CD4-positive, alpha-beta T cell treated with Interleukin-4 for 1 hour (primary cell): ENCODE measurements at regions not wholly inside any gene's neighbourhood (a gene's known extent, or its start where the extent isn't known, plus 50 kb on each side); places are given as distances from the start of the nearest gene placed in this dataset.
"Not testable (repeated sequence)": the region's sequence is repeated elsewhere in the genome, so short reads cannot be mapped to it uniquely, and the experiment has no call there.

Experiments used
- DNase-seq, 2 donors: peaks; one replicate each; pipeline ENCODE4 v3.0.0-alpha.2; 2020 to 2022

- DNase-seq = not testable (repeated sequence)
Observed at GRCh38 chr18:22283855-22284254, 114.5 kb downstream of the GATA6 start.

DNA sequence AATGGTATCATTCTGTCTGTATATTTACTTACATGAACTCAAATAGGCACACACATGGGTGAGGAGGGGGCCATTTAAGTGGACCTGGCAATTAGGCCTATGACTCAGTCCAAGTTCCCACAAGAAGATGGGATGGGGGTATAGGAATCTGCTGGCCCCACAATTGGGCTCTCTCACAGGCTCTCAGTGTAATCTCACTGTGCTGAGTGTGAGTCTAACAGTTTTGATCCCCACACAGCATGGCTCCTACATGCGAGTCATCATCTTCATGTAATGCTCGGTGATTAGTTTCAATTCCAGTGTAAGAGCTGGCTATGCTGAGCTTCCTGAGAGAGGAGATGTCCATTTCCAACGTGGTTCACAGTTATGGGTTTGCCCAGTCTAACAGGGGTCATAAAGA, 114.0 kb downstream of the GATA6 start:
- DNase-seq = no peak

GRCh38 chr18:22283116-22283395, 113.7 kb downstream of the GATA6 start:
- DNase-seq = no peak

GRCh38 chr18:22282311-22283115, 113.1 kb downstream of the GATA6 start:
- peak; percentile 57 to 83 for DNase-seq

DNA sequence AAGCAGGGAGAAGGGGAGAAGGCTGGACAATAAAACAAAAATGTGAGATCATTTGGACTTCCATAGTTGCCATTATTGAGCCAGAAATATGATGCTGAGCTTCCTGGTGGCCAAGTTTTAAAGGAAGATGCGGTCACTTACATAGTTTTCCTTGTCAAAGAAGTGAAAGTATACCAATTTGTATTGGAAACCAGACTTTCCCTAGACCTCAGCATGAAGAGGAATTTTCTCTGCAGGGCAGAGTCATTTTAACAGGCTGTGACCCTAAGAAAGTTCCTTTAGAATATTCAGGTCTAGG, 111.0 kb downstream of the GATA6 start:
- DNase-seq = no peak

DNA sequence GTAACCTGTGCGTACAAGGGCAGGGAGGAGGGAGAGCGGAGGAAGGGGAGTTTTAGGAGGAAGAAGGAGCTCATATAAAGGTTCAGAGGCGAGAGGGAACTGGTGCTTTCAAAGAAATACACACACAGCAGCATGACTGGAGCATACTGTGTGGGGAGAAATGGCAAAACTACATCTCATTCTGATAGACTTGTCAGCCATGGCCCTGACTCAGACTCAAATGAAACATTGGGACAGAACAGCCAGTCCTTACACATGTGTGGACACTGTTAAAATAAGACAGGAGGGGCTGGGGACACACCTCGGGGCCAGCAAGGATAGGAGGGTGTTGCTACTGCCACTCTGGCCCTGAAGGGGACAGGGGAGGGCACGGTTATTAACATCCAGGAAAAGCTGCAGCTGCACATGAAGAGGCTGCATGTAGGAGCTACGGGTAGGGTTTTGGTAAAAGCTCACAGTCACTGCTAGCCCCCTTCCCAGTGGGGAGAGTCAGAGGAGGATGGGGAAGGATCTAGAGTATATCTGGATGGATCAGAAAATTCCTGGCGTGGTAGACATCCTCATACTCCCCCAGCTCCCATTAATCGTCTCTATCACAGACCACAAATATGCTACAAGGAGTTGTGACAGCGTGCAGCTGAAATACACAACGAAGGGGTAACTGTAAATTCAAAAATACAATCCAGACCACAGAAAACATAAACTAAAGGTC, 110.5 kb downstream of the GATA6 start:
- no peak for DNase-seq

DNA sequence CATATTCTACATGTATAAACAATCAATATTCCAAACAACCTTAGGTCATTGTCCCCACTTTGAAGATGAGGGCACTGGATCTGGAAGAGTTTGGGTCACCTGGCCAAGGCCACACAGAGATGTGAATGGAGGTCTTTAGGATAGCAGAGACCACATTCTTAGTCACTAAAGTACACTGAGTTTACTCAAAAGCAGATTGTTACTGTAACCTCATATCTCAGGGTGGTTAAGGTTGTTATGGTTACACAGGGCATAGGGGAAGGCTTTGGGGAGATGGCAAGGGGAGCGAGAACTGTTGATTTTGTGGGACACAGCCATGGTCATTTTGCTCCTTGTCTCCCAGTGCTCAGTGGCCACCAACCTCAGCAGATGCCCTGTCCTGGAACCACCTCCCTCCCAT, 109.4 kb downstream of the GATA6 start:
- no peak for DNase-seq

DNA sequence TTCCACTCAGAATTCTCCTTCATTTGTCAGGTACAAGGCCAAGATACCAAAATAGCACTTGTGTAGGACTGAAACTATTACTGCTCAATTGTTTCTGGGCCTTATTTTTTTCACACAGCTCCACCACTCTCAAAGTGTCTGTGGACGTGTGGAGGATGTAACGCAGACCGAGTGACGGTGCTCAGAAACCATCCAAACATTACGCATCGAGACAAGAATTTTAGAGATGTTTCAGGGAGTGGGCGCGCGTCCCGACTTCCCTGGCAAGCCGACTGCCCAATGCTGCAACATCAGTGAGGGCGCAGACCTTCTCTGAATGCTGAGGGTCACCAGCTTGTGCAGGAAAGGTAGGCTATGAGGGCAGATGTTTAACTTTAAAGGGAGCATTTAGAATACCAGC, 108.4 kb downstream of the GATA6 start:
- no peak for DNase-seq

DNA sequence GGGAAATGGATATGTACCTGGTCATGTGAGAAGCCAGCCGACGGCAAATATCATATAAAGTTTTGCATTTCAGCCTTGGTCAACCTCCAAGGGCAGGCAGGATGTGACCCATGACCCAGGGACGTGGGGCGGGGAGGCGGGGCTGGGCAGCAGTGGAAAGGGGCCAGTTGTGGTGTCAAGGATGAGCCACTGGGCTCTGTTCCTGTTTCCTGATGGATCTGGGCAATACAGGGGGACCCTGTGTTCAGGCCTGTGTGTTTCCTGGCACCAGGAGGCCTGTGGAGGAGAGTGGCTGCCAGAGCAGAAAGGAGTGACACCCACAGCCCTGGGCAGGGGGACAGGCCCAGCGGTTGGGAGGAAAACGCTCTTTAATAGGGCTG, 106.9 kb downstream of the GATA6 start:
- no peak for DNase-seq

DNA sequence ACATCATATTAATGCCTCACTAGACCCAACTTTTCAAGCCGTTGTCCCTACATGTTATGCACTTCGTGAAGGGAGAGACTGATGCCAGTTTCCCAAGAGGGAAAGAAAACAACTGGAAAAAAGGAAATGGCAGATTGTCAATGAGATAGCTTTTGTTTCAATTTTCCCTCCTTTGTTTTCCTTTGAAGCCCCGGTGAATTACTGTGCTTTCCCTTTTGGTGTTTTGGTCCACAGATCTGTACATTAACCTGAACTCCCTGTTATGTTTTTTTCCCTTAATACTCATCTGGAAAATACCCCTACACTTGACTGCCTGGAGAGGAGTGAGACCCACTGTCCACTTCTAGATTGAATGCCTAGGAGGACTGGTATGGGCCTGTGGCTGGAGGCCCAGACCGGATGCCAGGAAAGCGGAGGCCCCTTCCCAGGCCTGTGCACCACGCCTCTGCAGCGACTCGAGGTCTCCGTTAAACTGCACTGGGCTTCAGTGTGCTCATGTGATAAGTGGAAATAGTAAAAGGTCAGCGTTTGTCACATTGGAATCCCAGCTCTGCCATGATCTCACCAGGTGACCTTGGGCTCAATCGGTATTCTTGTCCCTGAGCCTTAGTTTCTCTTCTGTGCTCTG, 106.4 kb downstream of the GATA6 start:
- DNase-seq = no peak

- DNase-seq = no peak
Observed at GRCh38 chr18:22273101-22274039, 104.0 kb downstream of the GATA6 start.

DNA sequence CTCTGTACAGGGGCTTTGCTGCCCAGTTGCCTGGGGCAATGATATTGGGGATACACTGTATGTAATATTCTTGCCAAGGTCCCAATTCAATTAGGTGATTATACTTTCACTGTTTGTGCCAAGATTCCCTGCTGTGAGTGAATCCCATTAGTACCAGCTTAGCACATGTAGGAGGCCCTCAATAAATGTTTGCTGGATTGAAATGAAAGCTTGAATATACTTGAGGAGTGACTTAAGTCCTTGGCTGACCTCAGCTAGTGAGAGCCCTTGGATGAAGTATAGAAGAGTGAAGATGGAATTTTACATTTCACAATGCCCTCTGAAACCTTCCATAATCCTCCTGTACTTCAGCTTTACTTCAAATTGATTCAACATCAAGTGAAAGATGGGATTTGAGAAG, 102.9 kb downstream of the GATA6 start:
- DNase-seq = no peak

GRCh38 chr18:22271030-22271429, 101.6 kb downstream of the GATA6 start:
- no peak for DNase-seq

- no peak for DNase-seq
Observed at GRCh38 chr18:22268641-22269128, 99.3 kb downstream of the GATA6 start.

GRCh38 chr18:22267697-22268096, 98.3 kb downstream of the GATA6 start:
- no peak for DNase-seq

- no peak for DNase-seq
Observed at GRCh38 chr18:22267225-22267624, 97.8 kb downstream of the GATA6 start.

DNA sequence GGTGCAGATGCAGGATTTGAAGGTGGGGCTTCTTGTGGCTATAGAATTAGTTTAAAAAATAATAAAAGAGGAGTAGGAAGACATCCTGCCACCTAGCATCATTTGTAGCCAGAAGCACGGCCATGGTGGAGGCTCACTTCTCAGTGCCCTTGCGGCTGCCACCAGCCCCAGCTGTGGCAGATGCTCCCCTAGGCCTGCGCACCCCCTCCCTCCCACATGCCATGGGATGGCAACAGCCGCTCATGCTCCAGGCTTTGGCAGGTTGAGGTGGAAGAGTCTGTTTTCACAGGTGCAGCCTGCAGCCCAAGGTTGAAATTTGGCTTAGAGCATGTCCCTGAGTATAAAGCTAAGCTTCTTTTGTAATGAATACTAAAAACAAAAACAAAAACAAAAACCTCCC, 96.4 kb downstream of the GATA6 start:
- no peak for DNase-seq

- DNase-seq = peak; percentile 28 to 47
Observed at GRCh38 chr18:22260208-22260820, 90.9 kb downstream of the GATA6 start.

DNA sequence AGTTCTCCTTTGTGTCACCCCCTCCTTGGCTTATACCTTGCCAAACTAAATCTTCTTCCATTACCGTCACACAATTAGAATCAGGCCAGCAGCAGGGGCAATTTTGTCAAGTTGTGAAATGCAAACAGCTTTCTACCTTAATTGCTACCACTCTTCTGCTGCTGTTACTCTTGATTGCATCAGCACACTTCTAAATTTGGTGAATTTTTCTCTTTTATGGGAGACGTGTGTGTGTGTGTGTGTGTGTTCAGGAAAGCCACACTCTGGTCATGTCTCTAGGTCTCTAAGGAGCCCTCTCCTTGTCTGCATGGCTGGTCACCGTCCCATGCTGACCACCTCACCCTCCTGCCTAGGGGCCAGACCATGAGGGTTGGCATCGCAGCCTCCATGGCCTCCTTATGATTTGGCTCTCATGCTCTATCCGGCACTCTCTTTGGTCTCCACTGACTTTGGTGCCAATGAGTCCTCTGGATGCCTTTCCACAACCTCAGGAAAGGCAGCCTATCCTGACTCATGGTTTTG, 87.7 kb downstream of the GATA6 start:
- DNase-seq = no peak

DNA sequence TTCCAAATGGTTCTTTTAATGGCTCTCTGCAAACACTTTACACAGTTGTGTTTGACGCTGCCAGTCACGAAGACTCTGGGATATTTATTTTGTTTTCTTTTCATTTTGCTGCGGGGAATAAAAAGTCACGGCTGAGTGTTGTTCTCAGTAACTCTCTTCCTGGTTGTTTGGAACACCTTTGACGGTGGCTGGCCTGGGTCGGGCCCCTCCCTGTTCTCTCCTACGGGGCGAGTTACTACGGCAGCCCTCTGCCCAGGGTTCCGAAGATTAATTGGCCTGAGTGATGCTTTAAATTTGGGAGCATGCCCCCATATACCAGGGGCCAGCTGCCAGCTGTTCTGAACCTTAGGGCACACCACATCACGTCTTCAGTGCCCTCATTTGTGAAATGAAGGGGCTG, 84.7 kb downstream of the GATA6 start:
- DNase-seq = no peak

DNA sequence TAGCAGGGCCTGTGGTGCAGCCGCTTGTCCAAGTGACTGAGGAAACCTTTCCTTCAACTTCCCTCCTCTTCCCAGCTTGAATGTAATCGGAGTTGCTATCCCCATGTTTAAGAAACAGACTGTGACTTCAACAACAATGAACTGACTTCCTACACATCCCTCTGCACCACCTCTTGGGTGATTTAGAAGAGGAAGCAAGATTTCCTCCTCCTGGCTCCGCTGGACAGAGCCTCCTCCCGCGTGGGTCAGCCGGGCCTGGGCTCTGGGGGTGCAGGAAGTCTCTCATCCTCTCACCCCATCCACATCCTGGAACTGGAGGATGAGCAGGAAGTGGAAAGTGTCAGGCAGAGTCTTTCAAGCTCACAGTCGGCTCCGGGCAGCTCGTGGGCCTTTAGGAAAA, 84.3 kb downstream of the GATA6 start:
- DNase-seq = no peak

DNA sequence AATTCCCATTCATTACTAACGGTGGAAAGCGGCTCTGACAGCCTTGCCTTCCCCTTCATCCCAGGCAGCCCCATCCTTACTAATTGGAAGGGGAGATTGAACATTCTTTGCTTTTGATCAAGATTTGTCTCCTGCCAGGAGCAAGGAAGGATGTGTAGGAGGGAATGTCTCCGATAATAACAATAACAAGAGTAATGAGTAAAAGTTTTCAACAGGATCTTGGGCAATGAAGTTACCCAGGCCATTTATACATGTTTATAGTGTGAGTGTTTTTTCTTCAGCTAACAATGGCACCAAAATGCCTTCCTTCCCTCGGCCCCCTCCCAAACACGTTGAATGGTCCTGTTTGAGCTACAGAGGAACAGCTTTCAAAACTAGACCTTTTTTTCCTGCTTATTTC, 83.8 kb downstream of the GATA6 start:
- no peak for DNase-seq
